Colon (tissue), 2 donors: ENCODE measurements at regions not wholly inside any gene's neighbourhood (a gene's known extent, or its start where the extent isn't known, plus 50 kb on each side); places are given as distances from the start of the nearest gene placed in this dataset.

ENCODE experiments used
- FAIRE-seq: peaks from 2 replicates; lab custom pipeline; 2012; peaks lifted over from hg19 to GRCh38; lab: Jason Lieb, UNC
- donor health status: control.
- donor health status: control.

- FAIRE-seq, result no peak
Observed at GRCh38 chr5:164027738-164028137, 522.3 kb downstream of the MAT2B start.

- FAIRE-seq, result no peak
Observed at GRCh38 chr5:164038128-164038783, 532.8 kb downstream of the MAT2B start.

GRCh38 chr5:164041105-164041504 lies 535.7 kb downstream of the MAT2B start:
- FAIRE-seq, result no peak

- FAIRE-seq, result no peak
Observed at GRCh38 chr5:164048359-164048926, 543.0 kb downstream of the MAT2B start.

GRCh38 chr5:164051745-164052144 lies 546.3 kb downstream of the MAT2B start:
- FAIRE-seq, result no peak

- no peak for FAIRE-seq
Observed at GRCh38 chr5:164052536-164053093, 547.2 kb downstream of the MAT2B start.

- FAIRE-seq, result no peak
Observed at GRCh38 chr5:164053123-164053522, 547.7 kb downstream of the MAT2B start.

- no peak for FAIRE-seq
Observed at GRCh38 chr5:164054461-164054860, 549.0 kb downstream of the MAT2B start.

- no peak for FAIRE-seq
Observed at GRCh38 chr5:164057121-164057520, 551.7 kb downstream of the MAT2B start.

GRCh38 chr5:164058621-164059020 lies 553.2 kb downstream of the MAT2B start:
- no peak for FAIRE-seq

- no peak for FAIRE-seq
Observed at GRCh38 chr5:164059471-164059870, 554.1 kb downstream of the MAT2B start.

GRCh38 chr5:164060786-164061355 lies 555.5 kb downstream of the MAT2B start:
- no peak for FAIRE-seq

GRCh38 chr5:164062304-164062703 lies 556.9 kb downstream of the MAT2B start:
- FAIRE-seq, result no peak

- FAIRE-seq, result no peak
Observed at GRCh38 chr5:164065266-164065665, 559.8 kb downstream of the MAT2B start.

- no peak for FAIRE-seq
Observed at GRCh38 chr5:164071671-164072070, 566.3 kb downstream of the MAT2B start.

- FAIRE-seq, result no peak
Observed at GRCh38 chr5:164073081-164073480, 567.7 kb downstream of the MAT2B start.

- no peak for FAIRE-seq
Observed at GRCh38 chr5:164076556-164076955, 571.1 kb downstream of the MAT2B start.

- no peak for FAIRE-seq
Observed at GRCh38 chr5:164090358-164090757, 584.9 kb downstream of the MAT2B start.

GRCh38 chr5:164091836-164092235 lies 586.4 kb downstream of the MAT2B start:
- no peak for FAIRE-seq

GRCh38 chr5:164094291-164094690 lies 588.9 kb downstream of the MAT2B start:
- FAIRE-seq, result no peak

GRCh38 chr5:164097749-164098148 lies 592.3 kb downstream of the MAT2B start:
- no peak for FAIRE-seq

GRCh38 chr5:164098531-164098930 lies 593.1 kb downstream of the MAT2B start:
- FAIRE-seq, result no peak

GRCh38 chr5:164098979-164099378 lies 593.6 kb downstream of the MAT2B start:
- FAIRE-seq, result no peak

GRCh38 chr5:164115420-164115819 lies 610.0 kb downstream of the MAT2B start:
- FAIRE-seq, result no peak
